ENCODE measurements at regions not wholly inside any gene's neighbourhood (a gene's known extent, or its start where the extent isn't known, plus 50 kb on each side); places are given as distances from the start of the nearest gene placed in this dataset.
"Not testable (repeated sequence)": the region's sequence is repeated elsewhere in the genome, so short reads cannot be mapped to it uniquely, and the experiment has no call there.

- DNase-seq (ENCODE audit: low spot score), result no peak
Measured at GRCh38 chr4:127410644-127411043, 222.1 kb upstream of the INTU start.

GRCh38 chr4:127414951-127415606 is 217.7 kb upstream of the INTU start:
- DNase-seq (ENCODE audit: low spot score), result no peak

- DNase-seq (ENCODE audit: low spot score), result no peak
Measured at GRCh38 chr4:127416115-127416514, 216.6 kb upstream of the INTU start.

- no peak for DNase-seq (ENCODE audit: low spot score)
Measured at GRCh38 chr4:127417885-127418535, 214.7 kb upstream of the INTU start.

GRCh38 chr4:127419431-127419830 is 213.3 kb upstream of the INTU start:
- no peak for DNase-seq (ENCODE audit: low spot score)

- no peak for DNase-seq (ENCODE audit: low spot score)
Measured at GRCh38 chr4:127421437-127421836, 211.3 kb upstream of the INTU start.

GRCh38 chr4:127425202-127425845 is 207.4 kb upstream of the INTU start:
- no peak for DNase-seq (ENCODE audit: low spot score)

GRCh38 chr4:127425851-127426250 is 206.9 kb upstream of the INTU start:
- no peak for DNase-seq (ENCODE audit: low spot score)

- no peak for DNase-seq (ENCODE audit: low spot score)
Measured at GRCh38 chr4:127441571-127441970, 191.2 kb upstream of the INTU start.

GRCh38 chr4:127445471-127445870 is 187.3 kb upstream of the INTU start:
- DNase-seq (ENCODE audit: low spot score), result no peak

- DNase-seq (ENCODE audit: low spot score), result no peak
Measured at GRCh38 chr4:127446427-127446885, 186.3 kb upstream of the INTU start.

- DNase-seq (ENCODE audit: low spot score), result no peak
Measured at GRCh38 chr4:127448986-127449385, 183.8 kb upstream of the INTU start.

- DNase-seq (ENCODE audit: low spot score), result no peak
Measured at GRCh38 chr4:127449449-127449848, 183.3 kb upstream of the INTU start.

- no peak for DNase-seq (ENCODE audit: low spot score)
Measured at GRCh38 chr4:127450276-127450675, 182.5 kb upstream of the INTU start.

GRCh38 chr4:127463883-127464282 is 168.9 kb upstream of the INTU start:
- DNase-seq (ENCODE audit: low spot score), result no peak

GRCh38 chr4:127469542-127469941 is 163.2 kb upstream of the INTU start:
- DNase-seq (ENCODE audit: low spot score), result no peak

GRCh38 chr4:127469959-127470809 is 162.6 kb upstream of the INTU start:
- DNase-seq (ENCODE audit: low spot score), result no peak

- not testable (repeated sequence) for DNase-seq (ENCODE audit: low spot score)
Measured at GRCh38 chr4:127478271-127478670, 154.5 kb upstream of the INTU start.

GRCh38 chr4:127479031-127479622 is 153.6 kb upstream of the INTU start:
- DNase-seq (ENCODE audit: low spot score), result no peak

GRCh38 chr4:127482049-127482448 is 150.7 kb upstream of the INTU start:
- no peak for DNase-seq (ENCODE audit: low spot score)

- DNase-seq (ENCODE audit: low spot score), result no peak
Measured at GRCh38 chr4:127484117-127484516, 148.6 kb upstream of the INTU start.

- DNase-seq (ENCODE audit: low spot score), result no peak
Measured at GRCh38 chr4:127486248-127486647, 146.5 kb upstream of the INTU start.
